Gastroesophageal sphincter (tissue), 4 donors: ENCODE measurements at regions not wholly inside any gene's neighbourhood (a gene's known extent, or its start where the extent isn't known, plus 50 kb on each side); places are given as distances from the start of the nearest gene placed in this dataset.

ENCODE experiments used
- ATAC-seq: fragments of 150-250 bp; one replicate; pipeline ENCODE4 v1.9.1; 2016; ENCODE audit warnings: mild to moderate bottlenecking, moderate library complexity
- H3K27ac ChIP-seq, 4 donors: fragments of 200-600 bp; sonication (generic) in 3 of 4; 1 replicate in 3 of 4; 2 replicates in 1 of 4; pipeline ENCODE4 v1.5.1; 2016 to 2019
- H3K27me3 ChIP-seq: fragments of 200-600 bp; sonication (generic); one replicate; pipeline ENCODE4 v1.5.1; 2019
- H3K36me3 ChIP-seq, 2 donors: fragments of 200-600 bp; sonication (generic); one replicate each; pipeline ENCODE4 v1.5.1; 2019; ENCODE audit warnings: control low read depth in 1 of 2
- H3K4me1 ChIP-seq, 3 donors: fragments of 200-600 bp; sonication (generic); 1 replicate in 2 of 3; 2 replicates in 1 of 3; pipeline ENCODE4 v1.5.1; 2016 to 2019; ENCODE audit warnings: control low read depth in 2 of 3
- H3K4me3 ChIP-seq, 2 donors: fragments of 200-600 bp; sonication (generic); one replicate each; pipeline ENCODE4 v1.5.1; 2019; ENCODE audit warnings: mild to moderate bottlenecking in 1 of 2, moderate library complexity in 1 of 2
- H3K9me3 ChIP-seq, 3 donors: fragments of 200-600 bp; sonication (generic); one replicate each; pipeline ENCODE4 v1.5.1; 2017 to 2019; ENCODE audit warnings: control low read depth in 2 of 3
- CTCF ChIP-seq, 4 experiments: fragments of 200-600 bp in 2 of 4; fragments of 450-650 bp in 2 of 4; sonication (generic) in 1 of 4; IDR thresholded peaks; one replicate each; pipeline ENCODE4 v1.5.1; 2017 to 2019; ENCODE audit warnings: antibody characterized with exemption in 4 of 4, mild to moderate bottlenecking in 2 of 4, moderate library complexity in 2 of 4
- EP300 ChIP-seq: sonication (generic); formaldehyde crosslinking; IDR thresholded peaks from one replicate; pipeline ENCODE4 v1.6.1; 2017; ENCODE audit warnings: antibody characterized with exemption, mild to moderate bottlenecking
- POLR2A ChIP-seq, 2 donors: fragments of 450-650 bp; IDR thresholded peaks; one replicate each; pipeline ENCODE4 v1.6.1; 2017; ENCODE audit warnings: antibody characterized with exemption in 2 of 2, mild to moderate bottlenecking in 2 of 2, moderate library complexity in 1 of 2
- POLR2AphosphoS5 ChIP-seq: sonication (generic); formaldehyde crosslinking; IDR thresholded peaks from one replicate; pipeline ENCODE4 v1.6.1; 2017; ENCODE audit warnings: antibody characterized with exemption
- WGBS, 2 donors: methylation state at CpG; one replicate each; pipeline ENCODE4 v1.1.5; 2018; ENCODE audit warnings: low coverage in 1 of 2; 5-methylcytosine and 5-hydroxymethylcytosine counted together

GRCh38 chr16:73499276-73499675 lies 451.3 kb upstream of the ZFHX3 start:
- Histone ChIP-seq H3K27me3 (peaks cover under 1% of the 10 kb centered on the region), H3K27ac (no peak overlapping the region), H3K4me1 (no peaks in the 10 kb centered on the region), H3K9me3 (no peaks in the 10 kb centered on the region), H3K36me3 (no peaks in the 10 kb centered on the region), H3K4me3 (no peak overlapping the region)
- 89 to 100% methylated on average over 5 to 7 of the region's 10 CpGs for WGBS, 2 donors
- no peak for ATAC-seq
- TF ChIP-seq CTCF (IDR thresholded peaks at IDR 0.05) (no peak), POLR2AphosphoS5 (no peak), POLR2A (IDR thresholded peaks at IDR 0.05) (no peak), EP300 (no peak)

- 70 to 81% methylated on average over 4 of the region's 4 CpGs for WGBS, 2 donors
- TF ChIP-seq POLR2A (IDR thresholded peaks at IDR 0.05) (no peak), CTCF (IDR thresholded peaks at IDR 0.05) (no peak)
- Histone ChIP-seq H3K4me1 (no peaks in the 10 kb centered on the region), H3K9me3 (peaks cover 0 to 2% (median 0%) of the 10 kb centered on the region in 3 donors), H3K27ac (no peak overlapping the region), H3K36me3 (no peaks in the 10 kb centered on the region), H3K27me3 (peaks cover 8% of the 10 kb centered on the region), H3K4me3 (no peak overlapping the region)
- ATAC-seq, result no peak
Observed at GRCh38 chr16:73485880-73486279, 438.0 kb upstream of the ZFHX3 start.

- H3K4me1 ChIP-seq, result no peaks in the 10 kb centered on the region
- WGBS, 2 donors, result 91 to 96% methylated on average over 6 to 13 of the region's 17 CpGs
- no peaks in the 10 kb centered on the region for H3K36me3 ChIP-seq
- no peak for ATAC-seq
- peaks cover 14% of the 10 kb centered on the region for H3K27me3 ChIP-seq
- no peak for TF ChIP-seq POLR2A (IDR thresholded peaks at IDR 0.05)
- no peak for TF ChIP-seq POLR2AphosphoS5
- TF ChIP-seq EP300, result no peak
- no peak for TF ChIP-seq CTCF (IDR thresholded peaks at IDR 0.05)
- H3K4me3 ChIP-seq, result no peak overlapping the region
- no peak overlapping the region for H3K27ac ChIP-seq
- no peaks in the 10 kb centered on the region for H3K9me3 ChIP-seq
Observed at GRCh38 chr16:73483934-73484711, 436.2 kb upstream of the ZFHX3 start.

- ATAC-seq, result no peak
- H3K9me3 ChIP-seq, result no peaks in the 10 kb centered on the region
- no peaks in the 10 kb centered on the region for H3K36me3 ChIP-seq
- WGBS, 2 donors, result 38 to 75% methylated on average over 14 to 30 of the region's 30 CpGs
- no peak for TF ChIP-seq POLR2A (IDR thresholded peaks at IDR 0.05)
- TF ChIP-seq POLR2AphosphoS5, result no peak
- no peak for TF ChIP-seq EP300
- no peak for TF ChIP-seq CTCF (IDR thresholded peaks at IDR 0.05)
- peaks cover 14% of the 10 kb centered on the region for H3K27me3 ChIP-seq
- no peaks in the 10 kb centered on the region for H3K4me1 ChIP-seq
- no peak overlapping the region for H3K27ac ChIP-seq
- H3K4me3 ChIP-seq, result no peak overlapping the region
Observed at GRCh38 chr16:73483076-73483791, 435.3 kb upstream of the ZFHX3 start.

- WGBS, 2 donors, result 71 to 84% methylated on average over 3 to 5 of the region's 6 CpGs
- TF ChIP-seq CTCF (IDR thresholded peaks at IDR 0.05) (no peak), POLR2A (IDR thresholded peaks at IDR 0.05) (no peak), POLR2AphosphoS5 (no peak), EP300 (no peak)
- Histone ChIP-seq H3K4me1 (no peaks in the 10 kb centered on the region), H3K4me3 (no peak overlapping the region), H3K36me3 (no peaks in the 10 kb centered on the region), H3K27me3 (peaks cover 14% of the 10 kb centered on the region), H3K27ac (no peak overlapping the region), H3K9me3 (no peaks in the 10 kb centered on the region)
- ATAC-seq, result no peak
Observed at GRCh38 chr16:73482310-73482709, 434.4 kb upstream of the ZFHX3 start.
